NCI-H446 treated with DMSO at 0.1 percent for 48 hours (cell line): ENCODE measurements at regions not wholly inside any gene's neighbourhood (a gene's known extent, or its start where the extent isn't known, plus 50 kb on each side); places are given as distances from the start of the nearest gene placed in this dataset.

Source experiments
- DNase-seq: peaks from one replicate; lab custom pipeline; 2025; lab: John Stamatoyannopoulos, UW

GRCh38 chr14:56862836-56863235 is 52.6 kb upstream of the OTX2 start:
- DNase-seq = no peak

GRCh38 chr14:56860441-56860840 is 50.2 kb upstream of the OTX2 start:
- DNase-seq = no peak
